NCI-H1417 (cell line): ENCODE measurements at regions not wholly inside any gene's neighbourhood (a gene's known extent, or its start where the extent isn't known, plus 50 kb on each side); places are given as distances from the start of the nearest gene placed in this dataset.
"Not testable (repeated sequence)": the region's sequence is repeated elsewhere in the genome, so short reads cannot be mapped to it uniquely, and the experiment has no call there.

ENCODE experiments used
- DNase-seq, 3 experiments: peaks; one replicate each; lab custom pipeline; 2025; lab: John Stamatoyannopoulos, UW

- DNase-seq: peak in 2 of 3 experiments; percentile 48 to 88
Measured at GRCh38 chr9:33690143-33690933, 105.0 kb upstream of the PRSS3 start.

- DNase-seq: no peak
Measured at GRCh38 chr9:33695299-33695698, 100.1 kb upstream of the PRSS3 start.

- no peak for DNase-seq
Measured at GRCh38 chr9:33695856-33696255, 99.5 kb upstream of the PRSS3 start.

- DNase-seq: no peak
Measured at GRCh38 chr9:33697171-33697570, 98.2 kb upstream of the PRSS3 start.

GRCh38 chr9:33698267-33698666, 97.1 kb upstream of the PRSS3 start:
- DNase-seq: no peak

GRCh38 chr9:33700940-33701339, 94.4 kb upstream of the PRSS3 start:
- DNase-seq: not testable (repeated sequence)

GRCh38 chr9:33703430-33704102, 91.8 kb upstream of the PRSS3 start:
- DNase-seq: no peak

GRCh38 chr9:33705440-33705839, 89.9 kb upstream of the PRSS3 start:
- not testable (repeated sequence) for DNase-seq

- no peak for DNase-seq
Measured at GRCh38 chr9:33708441-33708840, 86.9 kb upstream of the PRSS3 start.

- no peak for DNase-seq
Measured at GRCh38 chr9:33709269-33709668, 86.1 kb upstream of the PRSS3 start.

- DNase-seq: not testable (repeated sequence)
Measured at GRCh38 chr9:33711418-33711817, 83.9 kb upstream of the PRSS3 start.

- peak in 1 of 3 experiments; percentile 6 for DNase-seq
Measured at GRCh38 chr9:33714989-33715388, 80.4 kb upstream of the PRSS3 start.

GRCh38 chr9:33718987-33719386, 76.4 kb upstream of the PRSS3 start:
- no peak for DNase-seq

- DNase-seq: peak in 2 of 3 experiments; percentile 3 to 6
Measured at GRCh38 chr9:33719581-33720374, 75.6 kb upstream of the PRSS3 start.

- peak; percentile 75 to 86 (median 82) for DNase-seq
Measured at GRCh38 chr9:33721674-33722358, 73.5 kb upstream of the PRSS3 start.

GRCh38 chr9:33722359-33722675, 73.0 kb upstream of the PRSS3 start:
- DNase-seq: no peak

GRCh38 chr9:33728613-33729012, 66.7 kb upstream of the PRSS3 start:
- no peak for DNase-seq

- DNase-seq: no peak
Measured at GRCh38 chr9:33731142-33731541, 64.2 kb upstream of the PRSS3 start.

GRCh38 chr9:33731625-33732024, 63.7 kb upstream of the PRSS3 start:
- no peak for DNase-seq

GRCh38 chr9:33734247-33734940, 61.0 kb upstream of the PRSS3 start:
- DNase-seq: not testable (repeated sequence)
